ENCODE measurements at regions not wholly inside any gene's neighbourhood (a gene's known extent, or its start where the extent isn't known, plus 50 kb on each side); places are given as distances from the start of the nearest gene placed in this dataset.

GRCh38 chr2:157172866-157173578 is 84.5 kb upstream of the GALNT5 start:
- TF ChIP-seq RAD21 (IDR thresholded peaks at IDR 0.05; ENCODE audit: insufficient read depth, low read depth, low read length) (no peak), CHD2 (IDR thresholded peaks at IDR 0.05; ENCODE audit: borderline replicate concordance, low read depth, low read length) (no peak), POLR2AphosphoS5 (IDR thresholded peaks at IDR 0.05; ENCODE audit: low read length) (no peak), ATF2 (IDR thresholded peaks at IDR 0.05; ENCODE audit: low read length) (no peak), SP1 (IDR thresholded peaks at IDR 0.05; ENCODE audit: low read depth, low read length) (no peak), MEF2A (IDR thresholded peaks at IDR 0.05; ENCODE audit: insufficient read depth, low read depth, low read length) (no peak), CEBPB (IDR thresholded peaks at IDR 0.05; ENCODE audit: borderline replicate concordance in 1 of 2, low read depth in 2 of 2, low read length in 2 of 2) (no peak), POLR2A (IDR thresholded peaks at IDR 0.05; ENCODE audit: low read depth, low read length) (no peak), TBL1XR1 (IDR thresholded peaks at IDR 0.05; ENCODE audit: low read depth, low read length) (no peak), BHLHE40 (IDR thresholded peaks at IDR 0.05; ENCODE audit: borderline replicate concordance in 1 of 2, low read depth in 2 of 2, low read length in 1 of 2) (no peak), CBX3 (IDR thresholded peaks at IDR 0.05; ENCODE audit: borderline replicate concordance, low read depth) (no peak), EZH2 (IDR thresholded peaks at IDR 0.05; ENCODE audit: borderline replicate concordance, control insufficient read depth, low read depth, low read length) (no peak), SMAD1 (IDR thresholded peaks at IDR 0.05; ENCODE audit: low read depth, partially characterized antibody) (no peak)
- TF ChIP-seq, protein P1, sequence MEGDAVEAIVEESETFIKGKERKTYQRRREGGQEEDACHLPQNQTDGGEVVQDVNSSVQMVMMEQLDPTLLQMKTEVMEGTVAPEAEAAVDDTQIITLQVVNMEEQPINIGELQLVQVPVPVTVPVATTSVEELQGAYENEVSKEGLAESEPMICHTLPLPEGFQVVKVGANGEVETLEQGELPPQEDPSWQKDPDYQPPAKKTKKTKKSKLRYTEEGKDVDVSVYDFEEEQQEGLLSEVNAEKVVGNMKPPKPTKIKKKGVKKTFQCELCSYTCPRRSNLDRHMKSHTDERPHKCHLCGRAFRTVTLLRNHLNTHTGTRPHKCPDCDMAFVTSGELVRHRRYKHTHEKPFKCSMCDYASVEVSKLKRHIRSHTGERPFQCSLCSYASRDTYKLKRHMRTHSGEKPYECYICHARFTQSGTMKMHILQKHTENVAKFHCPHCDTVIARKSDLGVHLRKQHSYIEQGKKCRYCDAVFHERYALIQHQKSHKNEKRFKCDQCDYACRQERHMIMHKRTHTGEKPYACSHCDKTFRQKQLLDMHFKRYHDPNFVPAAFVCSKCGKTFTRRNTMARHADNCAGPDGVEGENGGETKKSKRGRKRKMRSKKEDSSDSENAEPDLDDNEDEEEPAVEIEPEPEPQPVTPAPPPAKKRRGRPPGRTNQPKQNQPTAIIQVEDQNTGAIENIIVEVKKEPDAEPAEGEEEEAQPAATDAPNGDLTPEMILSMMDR (IDR thresholded peaks at IDR 0.05 in 2 of 3, conservative IDR thresholded peaks at IDR 0.05 in 1 of 3; ENCODE audit: control insufficient read depth in 2 of 3, extremely low read depth in 1 of 3, insufficient read depth in 1 of 3, low read depth in 3 of 3, low read length in 3 of 3): no peak
